IMR-90 (cell line): ENCODE measurements at regions not wholly inside any gene's neighbourhood (a gene's known extent, or its start where the extent isn't known, plus 50 kb on each side); places are given as distances from the start of the nearest gene placed in this dataset.

Experiments
- CEBPB ChIP-seq: IDR thresholded peaks from 2 replicates; pipeline ENCODE4 v1.6.1; 2012; ENCODE audit warnings: low read depth, low read length, improper control_type of control experiment
- FOS ChIP-seq: fragments of 150-350 bp; IDR thresholded peaks from 2 replicates; pipeline ENCODE4 v1.6.1; 2016; ENCODE audit warnings: low read depth, low read length
- MAZ ChIP-seq: IDR thresholded peaks from 2 replicates; pipeline ENCODE4 v1.6.1; 2012; ENCODE audit warnings: low read depth, mild to moderate bottlenecking, low read length, improper control_type of control experiment, moderate library complexity, borderline replicate concordance
- RAD21 ChIP-seq: IDR thresholded peaks from 2 replicates; pipeline ENCODE4 v1.6.1; 2012; ENCODE audit warnings: low read length, improper control_type of control experiment
- TF ChIP-seq, protein P1 (sequence below): conservative IDR thresholded peaks from 2 replicates; pipeline ENCODE4 v1.5.1; 2012; ENCODE audit warnings: mild to moderate bottlenecking, low read depth, low read length, improper control_type of control experiment

DNA sequence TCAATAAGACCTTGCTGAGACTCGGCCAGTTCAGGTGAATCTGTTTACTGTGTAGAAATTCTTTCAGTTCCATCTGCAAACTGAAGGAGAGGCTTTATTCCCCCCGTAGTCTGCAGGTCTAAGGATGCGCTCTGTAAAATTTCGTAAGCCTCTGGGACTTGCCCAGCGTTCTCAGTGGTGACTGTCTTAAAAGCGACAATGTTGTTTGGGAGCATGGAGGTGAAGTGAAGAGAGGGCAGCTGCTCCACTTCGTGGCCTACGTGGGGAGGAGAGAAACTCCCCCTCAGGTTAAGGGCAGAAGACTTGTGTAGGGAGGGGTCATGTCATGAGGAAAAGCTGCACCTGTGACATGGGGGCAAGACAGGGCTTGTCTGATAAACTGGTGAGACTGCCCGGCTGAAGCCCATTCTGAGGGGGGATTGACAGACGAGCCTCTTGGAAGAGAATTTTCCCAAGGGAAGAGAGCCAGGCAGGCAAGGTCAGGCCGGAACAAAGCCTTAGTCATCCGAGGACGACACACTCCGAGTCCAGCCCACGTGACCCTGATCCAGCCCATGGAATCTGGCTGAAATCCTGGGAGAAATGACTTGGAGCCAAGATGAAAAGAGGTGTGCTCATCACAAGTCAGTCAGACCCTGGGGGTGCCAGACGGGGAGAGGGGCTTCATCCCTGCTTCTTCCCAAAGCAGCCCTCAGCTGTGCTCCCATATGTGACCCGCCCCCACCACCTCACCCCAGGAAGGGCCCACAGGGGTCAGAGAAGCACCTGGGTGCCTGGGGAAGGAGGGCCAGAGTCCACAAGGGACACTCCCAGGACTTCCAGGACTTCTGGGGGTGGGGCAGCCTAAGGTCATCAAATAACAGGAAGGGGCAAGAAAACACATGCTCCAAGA is 88.5 kb upstream of the SH3BP4 start:
- TF ChIP-seq, protein P1, sequence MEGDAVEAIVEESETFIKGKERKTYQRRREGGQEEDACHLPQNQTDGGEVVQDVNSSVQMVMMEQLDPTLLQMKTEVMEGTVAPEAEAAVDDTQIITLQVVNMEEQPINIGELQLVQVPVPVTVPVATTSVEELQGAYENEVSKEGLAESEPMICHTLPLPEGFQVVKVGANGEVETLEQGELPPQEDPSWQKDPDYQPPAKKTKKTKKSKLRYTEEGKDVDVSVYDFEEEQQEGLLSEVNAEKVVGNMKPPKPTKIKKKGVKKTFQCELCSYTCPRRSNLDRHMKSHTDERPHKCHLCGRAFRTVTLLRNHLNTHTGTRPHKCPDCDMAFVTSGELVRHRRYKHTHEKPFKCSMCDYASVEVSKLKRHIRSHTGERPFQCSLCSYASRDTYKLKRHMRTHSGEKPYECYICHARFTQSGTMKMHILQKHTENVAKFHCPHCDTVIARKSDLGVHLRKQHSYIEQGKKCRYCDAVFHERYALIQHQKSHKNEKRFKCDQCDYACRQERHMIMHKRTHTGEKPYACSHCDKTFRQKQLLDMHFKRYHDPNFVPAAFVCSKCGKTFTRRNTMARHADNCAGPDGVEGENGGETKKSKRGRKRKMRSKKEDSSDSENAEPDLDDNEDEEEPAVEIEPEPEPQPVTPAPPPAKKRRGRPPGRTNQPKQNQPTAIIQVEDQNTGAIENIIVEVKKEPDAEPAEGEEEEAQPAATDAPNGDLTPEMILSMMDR, result no peak
- TF ChIP-seq CEBPB (no peak), RAD21 (no peak), FOS (0 out of 2 replicates have a peak, but pooled peaks have one; percentile 10), MAZ (no peak)
